Renal pelvis (tissue), 1 donor: ENCODE measurements at regions not wholly inside any gene's neighbourhood (a gene's known extent, or its start where the extent isn't known, plus 50 kb on each side); places are given as distances from the start of the nearest gene placed in this dataset.

ENCODE experiments used
- DNase-seq: peaks from one replicate; pipeline ENCODE4 v3.0.0-alpha.2; 2013

DNA sequence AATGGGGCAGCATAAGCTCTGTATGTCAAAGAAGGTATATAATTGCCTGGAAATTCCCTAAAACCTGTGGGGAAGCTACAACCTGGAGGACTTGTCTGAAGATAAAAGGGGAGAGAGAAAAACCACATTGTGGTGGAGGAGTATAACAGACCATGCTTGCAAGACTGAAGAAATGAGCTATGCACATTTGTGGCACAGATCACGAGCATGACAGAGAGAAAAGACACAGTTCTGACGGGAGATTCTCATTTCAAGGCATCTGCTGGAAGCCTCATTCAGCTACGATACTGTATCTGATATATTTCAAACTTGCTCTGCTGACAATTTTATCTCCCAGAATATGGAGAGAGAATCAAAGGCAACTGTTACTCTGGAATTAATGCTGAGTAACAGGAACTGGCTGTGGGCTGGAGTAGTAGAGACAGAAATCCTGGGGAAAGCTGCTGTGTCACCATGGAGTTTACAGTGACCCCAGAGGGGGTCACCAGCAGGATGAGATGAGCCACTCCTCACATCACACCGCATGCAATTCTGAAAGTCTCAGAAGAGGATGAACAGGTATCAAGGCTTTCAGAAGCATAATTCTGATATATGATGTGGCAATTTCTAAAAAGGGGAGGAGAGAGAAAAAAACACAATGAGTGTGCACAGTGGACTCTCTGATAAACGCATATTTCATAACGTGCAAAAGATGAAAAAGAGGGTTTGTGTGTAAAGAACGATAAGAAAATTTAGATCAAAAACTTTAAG, 528.8 kb downstream of the IRX1 start:
- no peak for DNase-seq

DNA sequence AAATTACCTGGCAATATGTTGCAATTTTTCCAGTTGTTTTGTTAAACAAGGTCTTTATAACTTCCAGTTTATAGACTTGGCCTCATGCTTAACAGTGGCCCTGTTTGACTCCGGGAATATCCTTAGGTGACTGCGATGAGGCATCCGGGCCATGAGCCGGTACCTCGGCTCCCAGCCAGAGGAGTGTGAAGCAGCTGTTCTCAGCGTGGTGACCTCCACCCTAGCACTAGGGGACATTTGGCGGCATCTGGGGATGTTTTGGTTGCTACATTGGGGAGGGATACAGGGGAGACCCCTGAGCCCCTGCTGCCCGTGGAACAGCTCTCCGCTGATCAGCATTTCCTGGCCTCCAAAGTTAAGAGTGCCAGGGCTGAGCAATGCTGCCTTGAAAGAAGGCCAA, 533.4 kb downstream of the IRX1 start:
- no peak for DNase-seq

DNA sequence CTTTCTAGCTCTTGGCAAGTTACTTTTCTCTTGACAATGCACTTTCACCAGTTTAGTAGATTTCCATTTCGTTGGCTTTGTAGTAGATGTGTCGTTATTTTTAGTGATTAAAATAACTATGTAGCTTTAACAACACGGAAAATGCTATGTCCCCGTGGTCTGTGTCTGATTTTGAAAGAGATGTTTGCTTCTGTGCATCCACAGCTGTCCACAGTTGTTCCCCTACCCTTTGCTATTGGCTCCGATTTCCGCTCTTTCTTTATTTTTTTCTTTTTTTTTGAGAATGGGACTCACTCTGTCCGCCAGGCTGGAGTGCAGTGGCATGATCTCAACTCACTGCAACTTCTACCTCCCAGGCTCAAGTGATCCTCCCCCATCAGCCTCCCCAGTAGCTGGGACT, 533.9 kb downstream of the IRX1 start:
- DNase-seq = no peak

DNA sequence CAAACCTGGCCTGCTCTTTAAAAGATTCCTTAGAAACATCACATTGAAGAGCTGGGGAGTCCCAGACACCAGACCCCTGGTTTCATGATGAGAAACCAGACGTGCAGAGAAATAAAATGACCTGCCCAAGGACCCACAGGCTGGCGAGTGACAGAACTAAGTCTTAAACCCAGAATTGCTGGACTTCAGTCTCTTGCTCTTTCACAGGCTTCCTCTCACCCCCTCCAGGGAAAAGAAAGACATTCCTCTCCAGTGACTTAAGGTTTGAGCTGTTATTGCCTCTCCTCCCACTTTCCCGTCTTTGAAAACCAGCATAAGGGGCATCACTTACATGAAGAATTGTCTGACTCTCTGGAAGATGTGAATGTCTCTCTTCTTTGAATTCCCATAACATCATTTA, 535.2 kb downstream of the IRX1 start:
- DNase-seq = no peak

DNA sequence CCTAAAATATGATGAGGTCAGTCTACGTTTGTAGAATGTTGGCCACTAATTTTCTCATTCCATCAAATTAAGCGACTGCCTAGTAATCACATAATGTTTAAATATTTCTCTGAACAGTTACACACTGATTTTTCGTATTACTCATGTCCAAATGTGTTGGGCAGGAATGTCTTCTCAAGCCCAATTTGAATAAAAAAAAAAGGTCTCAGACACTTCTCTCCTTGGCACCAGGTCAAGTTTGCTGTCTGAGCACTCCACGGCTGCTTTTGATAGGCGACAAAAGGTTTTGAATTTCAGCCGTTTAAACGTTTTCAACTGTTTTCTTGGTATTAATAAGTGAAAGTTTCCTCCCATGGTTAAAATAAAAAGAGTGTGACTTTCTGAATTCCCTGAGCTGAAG, 542.1 kb downstream of the IRX1 start:
- DNase-seq = no peak

DNA sequence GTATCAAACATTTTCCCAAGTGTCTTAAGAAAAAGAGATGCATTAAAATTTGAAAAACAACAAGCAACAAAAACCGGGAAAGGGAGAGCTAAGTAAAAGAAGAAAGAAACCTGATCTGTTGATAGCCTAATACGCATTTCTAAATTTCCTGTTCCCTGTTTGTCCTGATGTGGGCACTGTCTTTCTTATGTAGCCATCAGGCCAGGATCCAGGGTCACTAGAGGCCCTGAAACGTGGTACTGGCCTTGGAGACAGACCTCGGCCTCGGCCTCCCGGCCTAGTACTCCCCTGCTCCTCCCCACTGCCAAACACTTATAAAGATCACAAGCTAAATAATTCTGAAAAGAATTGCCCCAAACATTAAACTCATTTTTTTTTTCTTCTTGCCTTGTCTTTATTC, 547.2 kb downstream of the IRX1 start:
- DNase-seq = no peak

DNA sequence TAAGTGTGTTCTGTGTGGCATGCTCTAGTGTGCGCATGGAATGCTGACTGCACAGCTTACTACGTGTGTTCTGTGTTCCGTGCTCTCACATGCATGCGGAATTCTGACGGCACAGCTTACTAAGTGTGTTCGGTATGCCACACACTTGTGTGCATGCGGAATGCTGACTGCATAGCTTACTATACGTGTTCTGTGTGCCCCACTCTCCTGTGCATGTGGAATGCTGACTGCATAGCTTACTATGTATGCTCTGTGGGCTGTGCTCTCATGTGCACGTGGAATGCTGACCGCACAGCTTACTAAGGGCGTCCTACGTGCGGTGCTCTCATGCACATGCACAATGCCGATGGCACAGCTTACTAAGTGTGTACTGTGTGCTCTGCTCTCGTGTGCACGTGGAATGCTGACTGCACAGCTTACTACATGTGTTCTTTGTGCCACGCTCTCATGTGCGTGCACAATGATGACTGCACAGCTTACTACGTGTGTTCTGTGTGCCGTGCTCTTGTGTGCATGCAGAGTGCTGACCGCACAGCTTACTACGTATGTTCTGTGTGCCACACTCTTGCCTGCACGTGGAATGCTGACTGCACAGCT, 548.9 kb downstream of the IRX1 start:
- DNase-seq = no peak

DNA sequence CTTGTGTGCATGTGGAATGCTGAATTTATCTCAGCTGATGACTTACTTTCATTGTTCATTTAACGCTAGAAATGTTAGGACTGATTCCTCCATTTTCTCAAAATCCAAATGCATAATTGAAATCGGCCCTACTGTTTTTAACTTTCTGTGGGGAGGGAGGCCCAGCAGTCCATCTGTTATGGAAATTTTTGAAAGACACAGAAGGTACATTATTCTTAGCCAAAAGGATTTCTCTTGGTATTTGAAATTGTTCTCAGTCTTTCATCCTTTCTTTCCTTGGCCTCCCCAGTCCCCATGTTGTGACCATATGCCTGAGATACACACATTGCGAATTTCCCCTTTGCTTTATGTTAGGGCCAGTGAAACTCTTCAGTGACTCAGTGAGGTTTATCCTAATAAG, 549.9 kb downstream of the IRX1 start:
- DNase-seq = no peak

DNA sequence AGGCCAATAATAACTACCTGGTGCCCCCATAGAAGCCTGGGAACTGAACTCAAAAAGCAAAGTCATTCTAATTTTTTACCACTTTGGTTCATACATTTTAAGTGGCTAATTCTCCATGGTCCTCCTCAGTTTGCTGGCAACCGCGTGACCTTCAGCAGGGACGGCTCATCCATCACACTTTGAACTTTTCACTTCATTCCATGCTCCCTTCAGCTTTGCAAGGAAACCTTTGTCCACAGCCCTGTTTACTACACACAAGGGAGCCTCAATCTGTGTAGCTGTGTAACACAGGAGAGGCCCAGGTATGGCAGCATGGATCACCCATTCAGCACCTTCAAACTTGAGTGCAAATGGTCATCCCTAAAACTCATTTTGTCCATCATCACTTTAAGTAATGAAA, 552.4 kb downstream of the IRX1 start:
- no peak for DNase-seq

DNA sequence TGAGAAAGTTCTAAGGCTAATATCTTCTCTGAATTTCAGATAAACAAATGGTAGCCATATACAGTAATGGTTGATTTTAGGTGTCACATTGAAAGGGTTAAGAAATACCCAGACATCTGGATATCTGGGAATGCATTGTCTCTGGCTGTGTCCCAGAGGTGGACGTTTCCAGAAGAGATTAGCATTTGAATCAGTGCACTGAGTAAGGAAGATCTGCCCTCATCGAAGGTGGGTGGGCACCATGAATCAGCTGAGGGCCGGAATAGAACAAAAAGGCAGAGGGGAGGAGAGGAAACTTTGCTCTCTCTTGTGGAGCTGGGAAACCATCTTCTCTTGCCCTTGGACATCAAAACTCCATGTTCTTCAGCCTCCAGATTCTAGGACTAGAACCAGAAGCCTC, 554.4 kb downstream of the IRX1 start:
- no peak for DNase-seq

DNA sequence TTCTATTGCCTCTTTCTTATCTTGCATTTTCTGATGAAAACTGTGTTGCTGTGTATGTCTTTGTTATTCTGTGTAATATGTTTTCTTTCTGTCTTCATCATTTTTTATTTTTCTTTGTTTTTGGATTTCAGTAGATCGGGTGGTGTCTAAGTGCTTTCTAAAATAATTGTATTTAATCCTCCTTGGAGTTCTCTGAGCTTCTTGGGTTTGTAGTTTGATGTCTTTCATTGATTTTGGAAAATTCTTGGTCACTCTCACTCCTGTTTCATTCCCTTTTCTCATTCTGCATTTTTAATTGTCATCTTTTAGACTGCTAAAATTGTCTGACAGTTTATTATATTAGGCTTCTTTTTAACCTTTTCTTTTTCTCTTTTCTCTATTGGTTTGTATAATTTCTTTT, 560.5 kb downstream of the IRX1 start:
- DNase-seq = no peak

DNA sequence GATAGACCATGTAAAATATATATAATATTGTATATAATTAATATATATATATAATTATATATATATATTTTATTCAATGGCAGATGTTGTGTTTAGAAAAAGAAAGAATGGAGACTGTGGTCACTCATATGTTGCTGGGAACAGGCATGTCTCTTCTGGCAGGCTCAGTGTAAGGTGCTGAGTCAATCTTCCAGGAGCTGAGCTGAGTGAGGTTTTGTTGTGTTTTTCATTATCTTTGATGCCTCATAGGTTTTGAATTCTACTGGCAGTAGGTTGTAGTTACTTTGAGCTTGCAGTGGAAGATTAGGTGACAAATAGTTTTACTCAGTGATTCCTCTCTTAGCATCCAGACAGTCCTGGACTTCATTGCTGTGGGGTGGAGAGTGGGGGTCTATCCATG, 561.3 kb downstream of the IRX1 start:
- no peak for DNase-seq

DNA sequence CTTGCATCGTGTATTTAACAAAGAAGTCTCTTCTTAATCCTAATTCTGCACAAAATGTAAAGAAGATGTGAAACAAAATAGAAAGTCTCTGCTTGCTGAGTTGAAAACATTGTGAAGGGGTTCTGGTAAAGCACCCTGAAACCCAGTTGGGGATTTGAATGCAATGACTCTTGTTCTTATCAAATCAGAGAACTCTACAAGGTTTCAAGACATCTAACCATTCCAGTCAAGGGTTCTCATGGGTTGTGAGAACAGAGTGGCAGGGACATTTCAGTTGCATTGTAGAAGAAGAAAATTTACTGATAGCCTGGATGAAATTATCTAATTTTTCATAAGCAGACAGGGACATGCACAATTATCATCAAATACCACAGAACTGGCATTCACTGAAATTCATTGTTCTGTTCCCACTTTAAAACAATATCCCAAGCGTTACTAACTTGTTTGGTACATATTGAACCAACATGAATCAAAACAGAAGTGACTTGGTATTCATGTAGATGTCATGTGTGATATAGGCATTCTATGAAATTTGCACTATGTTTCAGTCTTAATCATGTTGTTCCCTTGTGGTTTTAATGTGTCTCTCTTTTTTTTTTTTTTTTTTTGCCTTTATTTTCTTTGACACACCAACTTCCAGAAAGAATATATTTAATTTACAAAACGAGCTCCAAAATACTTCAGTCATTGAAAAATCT, 563.3 kb downstream of the IRX1 start:
- DNase-seq = no peak

DNA sequence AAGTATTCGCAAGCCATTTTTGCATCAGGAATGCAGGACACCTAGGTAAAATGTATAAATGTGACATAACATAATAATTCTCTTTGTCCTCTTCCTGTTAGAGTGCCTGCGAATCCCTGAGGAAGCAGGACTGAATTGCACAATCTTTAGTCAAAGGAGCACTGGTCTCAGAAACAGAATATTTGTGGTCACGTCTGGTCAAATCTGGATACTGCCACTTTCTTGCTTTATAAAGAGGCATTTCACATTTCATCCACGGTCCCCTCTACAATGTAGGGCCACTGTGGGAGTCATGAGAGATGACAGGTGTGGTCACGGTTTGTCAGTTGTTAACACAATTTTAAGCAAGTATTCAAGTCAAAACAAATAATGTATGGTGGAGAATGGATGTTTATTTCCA, 564.0 kb downstream of the IRX1 start:
- no peak for DNase-seq

DNA sequence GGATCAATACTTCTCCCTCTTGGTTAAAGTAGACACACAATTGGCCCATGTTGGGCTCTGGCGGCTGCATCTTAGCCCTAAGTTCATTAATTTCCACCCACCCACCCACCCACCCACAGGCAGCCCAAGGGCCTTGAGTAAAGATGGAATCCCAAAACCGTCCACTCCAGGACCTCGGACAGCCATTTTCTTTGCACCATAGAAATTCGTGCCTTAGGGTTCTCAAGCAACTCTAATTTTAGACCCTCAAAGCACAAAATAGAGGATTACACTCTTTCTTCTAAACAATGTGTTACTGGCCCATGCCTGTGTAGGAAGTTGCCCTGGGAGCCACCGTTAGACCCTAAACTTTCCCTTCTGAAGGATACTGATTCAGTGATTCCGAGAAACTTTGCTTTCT, 568.5 kb downstream of the IRX1 start:
- no peak for DNase-seq

DNA sequence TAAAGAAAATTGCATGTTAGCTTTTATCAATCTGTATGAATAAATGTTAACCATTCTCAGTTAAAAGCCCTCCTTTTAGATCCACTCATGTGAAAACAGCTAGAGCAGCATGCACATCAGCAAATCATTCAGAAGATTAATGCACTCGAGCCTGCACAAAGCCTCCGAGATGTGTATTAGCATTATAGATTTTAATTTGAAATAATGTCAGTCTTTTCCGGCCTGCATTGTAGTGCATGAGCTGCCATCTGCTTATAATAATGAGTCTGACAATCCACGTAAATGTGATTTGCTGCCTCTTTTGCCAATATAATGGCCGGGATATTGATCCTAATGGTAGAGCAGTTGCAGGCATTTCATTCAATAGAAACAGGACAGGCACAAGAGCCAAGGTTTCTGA, 585.1 kb downstream of the IRX1 start:
- DNase-seq = no peak

DNA sequence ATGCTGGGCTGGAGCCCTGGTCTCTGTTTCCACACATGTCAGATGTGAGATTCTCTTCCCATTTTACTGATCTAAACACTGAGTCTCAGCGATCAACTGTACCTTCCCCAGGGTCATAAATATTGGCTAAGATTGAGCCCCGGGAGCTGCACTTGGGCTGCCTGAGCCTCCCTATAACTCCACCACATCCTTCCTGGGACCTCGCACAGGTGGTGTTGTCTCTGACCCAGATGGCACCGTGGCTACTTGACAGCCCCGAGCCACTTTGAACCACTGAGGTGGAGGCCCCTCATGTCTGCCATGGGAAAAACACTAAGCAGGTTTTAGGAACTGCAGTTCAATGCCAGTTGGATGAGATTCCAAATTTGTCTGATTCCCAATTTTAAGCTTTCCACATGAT, 586.5 kb downstream of the IRX1 start:
- no peak for DNase-seq

DNA sequence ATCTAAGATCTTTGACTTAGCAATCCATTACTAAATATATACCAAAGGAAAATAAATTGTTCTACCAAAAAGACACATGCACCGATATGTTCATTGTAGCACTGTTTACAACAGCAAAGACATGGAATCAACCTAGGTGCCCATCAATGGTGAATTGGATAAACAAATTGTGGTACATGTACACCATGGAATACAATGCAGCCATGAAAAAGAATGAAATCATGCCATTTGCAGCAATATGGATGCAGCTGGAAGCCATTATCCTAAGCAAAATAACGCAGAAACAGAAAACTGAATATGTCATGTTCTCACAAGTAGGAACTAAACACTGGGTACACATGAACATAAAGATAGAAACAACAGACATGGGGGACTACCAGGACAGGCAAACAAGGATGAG, 589.5 kb downstream of the IRX1 start:
- DNase-seq = no peak

DNA sequence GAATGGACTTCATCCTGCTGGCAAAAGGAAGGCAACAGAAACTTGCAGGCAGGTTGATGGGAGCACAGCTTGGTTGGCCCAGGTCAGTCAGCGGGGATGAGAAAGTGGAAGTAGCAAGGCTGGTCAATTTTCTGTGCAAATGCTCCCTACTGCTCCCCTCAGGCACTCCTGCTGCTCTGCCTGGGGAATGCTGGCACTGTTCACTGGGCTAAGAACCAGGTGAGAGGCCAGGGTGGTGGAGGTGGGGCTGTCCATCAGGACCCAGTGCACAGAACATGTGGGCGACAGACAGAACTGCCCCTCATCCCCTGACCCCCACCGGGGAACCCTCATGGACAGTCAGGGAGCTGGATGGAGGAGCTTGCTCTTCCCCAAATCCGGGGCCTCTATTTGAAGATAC, 593.1 kb downstream of the IRX1 start:
- no peak for DNase-seq

DNA sequence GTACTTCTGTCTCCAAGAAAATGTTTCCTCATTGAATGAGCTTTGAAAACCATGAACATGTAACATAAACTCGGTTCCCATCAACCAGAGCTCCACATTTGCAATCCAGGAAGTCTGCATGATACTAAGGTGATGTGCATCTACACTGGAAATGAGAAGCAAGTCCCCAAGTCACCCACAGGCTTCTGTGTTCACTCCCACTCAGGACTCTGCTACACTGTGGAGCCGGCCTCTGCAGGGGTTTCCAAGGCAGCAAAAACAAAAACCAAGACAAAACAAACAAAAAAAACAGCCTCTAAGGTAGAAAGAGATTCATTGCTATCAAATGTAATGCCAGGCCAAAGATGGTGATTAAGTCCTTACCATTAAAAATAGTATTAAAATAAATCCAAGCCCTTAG, 593.7 kb downstream of the IRX1 start:
- peak; percentile 62 for DNase-seq

DNA sequence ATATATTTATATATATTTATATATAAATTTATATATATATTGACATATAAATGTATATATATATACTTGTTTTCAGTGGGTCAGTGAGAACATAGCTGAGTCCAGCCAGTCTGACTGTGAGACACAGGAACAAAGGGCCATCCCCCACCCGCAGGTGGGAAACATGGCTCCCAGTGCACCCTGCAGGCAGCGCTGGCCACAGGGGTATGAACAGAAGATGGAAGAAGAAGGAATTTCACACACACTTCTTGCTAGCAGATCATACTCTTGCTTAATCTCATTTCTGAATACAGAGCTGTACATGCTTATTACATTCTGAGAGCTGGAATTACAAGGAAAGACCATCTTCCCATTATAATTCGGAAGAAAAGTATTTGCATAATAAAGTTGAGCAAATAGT, 595.4 kb downstream of the IRX1 start:
- no peak for DNase-seq

DNA sequence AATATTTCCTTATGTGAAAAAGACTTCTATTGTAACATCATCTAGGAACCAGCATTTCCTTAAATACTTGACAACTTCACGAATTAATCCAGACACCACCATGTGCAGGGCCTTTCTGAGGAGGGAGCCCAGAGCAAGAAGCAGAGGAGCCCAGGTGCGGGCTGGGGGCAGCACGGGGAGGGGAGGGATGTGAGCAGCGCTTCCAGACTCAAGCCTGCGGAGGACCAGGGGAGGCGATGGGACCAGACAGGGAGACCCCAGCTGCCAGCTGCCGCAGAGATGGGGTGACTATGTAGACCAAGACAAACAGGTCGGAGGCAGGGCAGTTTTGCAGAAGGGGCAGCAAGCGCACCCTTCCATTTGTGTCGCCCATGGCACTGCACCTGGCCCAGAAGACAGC, 596.1 kb downstream of the IRX1 start:
- no peak for DNase-seq

DNA sequence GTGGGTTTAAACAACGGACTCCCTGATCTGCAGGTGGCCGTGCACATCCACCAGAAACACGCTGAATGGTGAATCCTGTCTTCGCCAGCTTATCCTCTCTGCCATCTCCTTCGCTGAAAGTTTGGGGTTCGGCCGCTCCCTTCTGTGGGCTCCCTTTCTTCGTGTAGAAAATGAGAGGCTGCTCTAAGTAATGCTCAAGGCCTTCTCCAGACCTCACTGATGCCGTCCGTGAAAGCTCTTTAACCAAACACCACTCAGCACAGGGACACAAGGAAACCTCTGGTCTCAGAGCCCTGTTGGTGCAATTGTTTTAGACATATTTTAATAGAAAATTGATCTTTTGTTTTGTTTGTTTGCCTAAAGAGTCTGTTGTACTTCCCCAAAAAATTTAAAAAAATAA, 596.5 kb downstream of the IRX1 start:
- no peak for DNase-seq

DNA sequence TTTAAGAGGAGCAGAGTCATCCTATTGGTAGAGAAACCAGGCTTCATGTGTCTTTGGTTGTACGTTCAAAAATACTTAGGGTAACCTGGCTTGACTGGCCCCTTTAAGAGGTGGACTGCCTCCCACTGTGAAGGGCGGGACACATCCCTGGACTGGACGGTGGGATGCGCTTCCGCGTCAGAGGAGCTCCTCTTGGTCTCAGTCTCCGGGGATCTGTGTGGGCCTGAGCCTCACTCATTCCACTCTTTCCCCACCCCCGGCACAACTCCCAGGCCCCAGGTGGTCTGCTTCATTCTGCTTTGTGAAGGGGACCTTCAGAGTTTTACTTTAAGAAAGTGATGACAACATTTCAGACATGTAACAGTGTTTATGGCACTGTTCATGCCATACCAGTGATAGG, 601.1 kb downstream of the IRX1 start:
- DNase-seq = no peak
